Epithelial cell of prostate (primary cell): ENCODE measurements at regions not wholly inside any gene's neighbourhood (a gene's known extent, or its start where the extent isn't known, plus 50 kb on each side); places are given as distances from the start of the nearest gene placed in this dataset.
"Not testable (repeated sequence)": the region's sequence is repeated elsewhere in the genome, so short reads cannot be mapped to it uniquely, and the experiment has no call there.

Source experiments
- DNase-seq: peaks from one replicate; pipeline ENCODE4 v3.0.0-alpha.2; 2011; ENCODE audit warnings: low read depth, low spot score
- H3K27ac ChIP-seq: fragments of 450-650 bp; 2 replicates; pipeline ENCODE4 v1.5.1; 2017; ENCODE audit warnings: mild to moderate bottlenecking

- no peak overlapping the region for H3K27ac ChIP-seq
- no peak for DNase-seq
These were observed 773.5 kb upstream of the AGA start for GRCh38 chr4:178215763-178216162.

GRCh38 chr4:178226421-178226820 is 784.2 kb upstream of the AGA start:
- DNase-seq, H3K27ac ChIP-seq: not testable (repeated sequence)

GRCh38 chr4:178233906-178234305 is 791.7 kb upstream of the AGA start:
- no peak overlapping the region for H3K27ac ChIP-seq
- no peak for DNase-seq

GRCh38 chr4:178240891-178241290 is 798.7 kb upstream of the AGA start:
- no peak overlapping the region for H3K27ac ChIP-seq
- DNase-seq: no peak

GRCh38 chr4:178241601-178242118 is 799.4 kb upstream of the AGA start:
- no peak overlapping the region for H3K27ac ChIP-seq

GRCh38 chr4:178242655-178243054 is 800.4 kb upstream of the AGA start:
- no peak overlapping the region for H3K27ac ChIP-seq
- no peak for DNase-seq

More at GRCh38 chr4:178241601-178242118, 799.4 kb upstream of the AGA start:
- DNase-seq: no peak

- DNase-seq: no peak
- H3K27ac ChIP-seq: no peak overlapping the region
These were observed 802.5 kb upstream of the AGA start for GRCh38 chr4:178244785-178245184.

- no peak for DNase-seq
- H3K27ac ChIP-seq: no peak overlapping the region
These were observed 812.9 kb upstream of the AGA start for GRCh38 chr4:178255172-178255571.

GRCh38 chr4:178258603-178259002 is 816.4 kb upstream of the AGA start:
- H3K27ac ChIP-seq: no peak overlapping the region
- DNase-seq: no peak

- no peak for DNase-seq
- no peak overlapping the region for H3K27ac ChIP-seq
These were observed 817.3 kb upstream of the AGA start for GRCh38 chr4:178259566-178259965.

GRCh38 chr4:178264001-178264400 is 821.8 kb upstream of the AGA start:
- H3K27ac ChIP-seq: no peak overlapping the region
- DNase-seq: no peak

GRCh38 chr4:178271386-178271785 is 829.1 kb upstream of the AGA start:
- H3K27ac ChIP-seq: no peak overlapping the region
- no peak for DNase-seq

- DNase-seq: no peak
- no peak overlapping the region for H3K27ac ChIP-seq
These were observed 830.9 kb upstream of the AGA start for GRCh38 chr4:178273168-178273567.

- H3K27ac ChIP-seq: no peak overlapping the region
- DNase-seq: no peak
These were observed 833.6 kb upstream of the AGA start for GRCh38 chr4:178275671-178276360.

GRCh38 chr4:178280362-178280761 is 838.1 kb upstream of the AGA start:
- no peak for DNase-seq
- no peak overlapping the region for H3K27ac ChIP-seq

GRCh38 chr4:178288462-178288861 is 846.2 kb upstream of the AGA start:
- DNase-seq: no peak
- no peak overlapping the region for H3K27ac ChIP-seq

- no peak overlapping the region for H3K27ac ChIP-seq
- no peak for DNase-seq
These were observed 851.4 kb upstream of the AGA start for GRCh38 chr4:178293601-178294000.

- no peak overlapping the region for H3K27ac ChIP-seq
- DNase-seq: no peak
These were observed 854.4 kb upstream of the AGA start for GRCh38 chr4:178296669-178297068.

- no peak overlapping the region for H3K27ac ChIP-seq
- no peak for DNase-seq
These were observed 864.3 kb upstream of the AGA start for GRCh38 chr4:178306565-178306964.

- H3K27ac ChIP-seq: no peak overlapping the region
- no peak for DNase-seq
These were observed 867.7 kb upstream of the AGA start for GRCh38 chr4:178309890-178310289.

- no peak overlapping the region for H3K27ac ChIP-seq
- DNase-seq: no peak
These were observed 869.8 kb upstream of the AGA start for GRCh38 chr4:178311997-178312396.

GRCh38 chr4:178314287-178314686 is 872.0 kb upstream of the AGA start:
- no peak for DNase-seq
- no peak overlapping the region for H3K27ac ChIP-seq
